OCI-LY7 (cell line): ENCODE measurements at regions not wholly inside any gene's neighbourhood (a gene's known extent, or its start where the extent isn't known, plus 50 kb on each side); places are given as distances from the start of the nearest gene placed in this dataset.

Experiments
- EZH2phosphoT487 ChIP-seq: fragments of 200-600 bp; sonication (generic); IDR thresholded peaks from 2 replicates; pipeline ENCODE4 v1.6.1; 2018; ENCODE audit warnings: low read depth, borderline replicate concordance, mild to moderate bottlenecking, mixed run types, antibody characterized with exemption, low read length, moderate library complexity, mixed read lengths
- TF ChIP-seq, protein P1 (sequence below): fragments of 200-600 bp; sonication (generic); conservative IDR thresholded peaks from 2 replicates; pipeline ENCODE4 v1.5.1; 2014; ENCODE audit warnings: mild to moderate bottlenecking, antibody characterized with exemption, low read length, moderate library complexity, mixed read lengths

DNA sequence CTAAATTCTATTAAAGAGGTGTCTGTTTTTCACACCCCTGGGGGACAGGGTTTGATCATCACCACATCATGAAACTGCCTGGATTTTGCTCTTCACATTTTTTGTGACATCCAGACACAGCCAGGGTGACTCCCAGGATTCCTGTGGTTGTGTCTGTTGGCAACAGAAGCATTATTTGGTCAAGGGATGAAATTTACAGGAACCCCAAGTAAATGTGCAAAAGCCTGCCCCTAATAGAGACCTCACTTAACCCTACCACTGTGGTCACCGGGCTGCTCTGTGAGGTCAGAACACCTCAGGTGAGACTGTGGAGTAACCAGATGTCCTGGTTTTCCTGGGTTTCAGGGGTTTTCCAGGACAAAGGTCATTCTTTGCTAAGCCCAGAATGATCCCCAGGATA is 103.8 kb downstream of the DAD1 start:
- TF ChIP-seq, protein P1, sequence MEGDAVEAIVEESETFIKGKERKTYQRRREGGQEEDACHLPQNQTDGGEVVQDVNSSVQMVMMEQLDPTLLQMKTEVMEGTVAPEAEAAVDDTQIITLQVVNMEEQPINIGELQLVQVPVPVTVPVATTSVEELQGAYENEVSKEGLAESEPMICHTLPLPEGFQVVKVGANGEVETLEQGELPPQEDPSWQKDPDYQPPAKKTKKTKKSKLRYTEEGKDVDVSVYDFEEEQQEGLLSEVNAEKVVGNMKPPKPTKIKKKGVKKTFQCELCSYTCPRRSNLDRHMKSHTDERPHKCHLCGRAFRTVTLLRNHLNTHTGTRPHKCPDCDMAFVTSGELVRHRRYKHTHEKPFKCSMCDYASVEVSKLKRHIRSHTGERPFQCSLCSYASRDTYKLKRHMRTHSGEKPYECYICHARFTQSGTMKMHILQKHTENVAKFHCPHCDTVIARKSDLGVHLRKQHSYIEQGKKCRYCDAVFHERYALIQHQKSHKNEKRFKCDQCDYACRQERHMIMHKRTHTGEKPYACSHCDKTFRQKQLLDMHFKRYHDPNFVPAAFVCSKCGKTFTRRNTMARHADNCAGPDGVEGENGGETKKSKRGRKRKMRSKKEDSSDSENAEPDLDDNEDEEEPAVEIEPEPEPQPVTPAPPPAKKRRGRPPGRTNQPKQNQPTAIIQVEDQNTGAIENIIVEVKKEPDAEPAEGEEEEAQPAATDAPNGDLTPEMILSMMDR: no peak
- no peak for TF ChIP-seq EZH2phosphoT487
